Lung (tissue), 11 donors: ENCODE measurements at regions not wholly inside any gene's neighbourhood (a gene's known extent, or its start where the extent isn't known, plus 50 kb on each side); places are given as distances from the start of the nearest gene placed in this dataset.
"Not testable (repeated sequence)": the region's sequence is repeated elsewhere in the genome, so short reads cannot be mapped to it uniquely, and the experiment has no call there.

Experiments used
- ATAC-seq: fragments of 200-7000 bp; cut with Tn5 transposase; one replicate; pipeline ENCODE4 v1.9.1; 2020; ENCODE audit warnings: moderate number of reproducible peaks; ENCODE audit not compliant: insufficient read depth, low FRiP score
- DNase-seq, 3 donors: peaks; one replicate each; pipeline ENCODE4 v3.0.0-alpha.2; 2013 to 2017
- H3K27ac ChIP-seq, 2 donors: one replicate each; pipeline ENCODE4 v1.5.1; 2013; ENCODE audit warnings: mild to moderate bottlenecking in 2 of 2, moderate library complexity in 2 of 2, control low read depth in 1 of 2, inconsistent platforms in 1 of 2, low read depth in 1 of 2, low read length in 1 of 2
- H3K27me3 ChIP-seq, 3 donors: one replicate each; pipeline ENCODE4 v1.5.1; 2013; ENCODE audit warnings: low read length in 2 of 3; ENCODE audit not compliant: control insufficient read depth in 3 of 3, insufficient read depth in 3 of 3
- H3K36me3 ChIP-seq, 4 donors: one replicate each; pipeline ENCODE4 v1.5.1; 2013; ENCODE audit warnings: low read length in 4 of 4, mild to moderate bottlenecking in 1 of 4, moderate library complexity in 1 of 4; ENCODE audit not compliant: control insufficient read depth in 4 of 4, insufficient read depth in 4 of 4
- H3K4me1 ChIP-seq, 5 donors: one replicate each; pipeline ENCODE4 v1.5.1; 2013; ENCODE audit warnings: low read length in 5 of 5, mild to moderate bottlenecking in 2 of 5, moderate library complexity in 1 of 5; ENCODE audit not compliant: control insufficient read depth in 5 of 5, insufficient read depth in 5 of 5
- H3K4me3 ChIP-seq: one replicate; pipeline ENCODE4 v1.5.1; 2013; ENCODE audit warnings: mild to moderate bottlenecking, control low read depth, moderate library complexity
- H3K9ac ChIP-seq, 2 donors: one replicate each; pipeline ENCODE4 v1.5.1; 2013; ENCODE audit warnings: low read length in 2 of 2, control low read depth in 1 of 2; ENCODE audit not compliant: insufficient read depth in 1 of 2
- H3K9me3 ChIP-seq, 4 donors: one replicate each; pipeline ENCODE4 v1.5.1; 2013; ENCODE audit warnings: low read length in 3 of 4, mild to moderate bottlenecking in 1 of 4, moderate library complexity in 1 of 4; ENCODE audit not compliant: control insufficient read depth in 4 of 4, insufficient read depth in 3 of 4
- CTCF ChIP-seq: IDR thresholded peaks from 2 replicates; pipeline ENCODE4 v1.5.1; 2012; ENCODE audit warnings: mild to moderate bottlenecking; ENCODE audit errors: control extremely low read depth, extremely low read depth
- WGBS, 2 donors: extraction: QIAGEN DNeasy Blood & Tissue Kit; methylation state at CpG; one replicate each; pipeline ENCODE4 v1.1.7; 2013; 5-methylcytosine and 5-hydroxymethylcytosine counted together
- donor health status: control.
- donor health status: control.
- donor health status: Bipolar disorder and iron deficiency.
- donor health status: healthy.
- donor health status: DM: yes; HTN: yes; CAD: no.

GRCh38 chr22:34814260-34815025 lies 251.5 kb upstream of the ISX start:
- H3K4me3 ChIP-seq = no peak overlapping the region
- H3K27ac ChIP-seq = no peak overlapping the region
- no peaks in the 10 kb centered on the region for H3K36me3 ChIP-seq
- peaks cover 0 to 4% (median 0%) of the 10 kb centered on the region in 5 donors for H3K4me1 ChIP-seq
- ATAC-seq (no peak), DNase-seq (peak in 2 of 3 donors; percentile 26 to 53)
- H3K9me3 ChIP-seq = peaks cover 0 to 8% (median 0%) of the 10 kb centered on the region in 4 donors
- no peaks in the 10 kb centered on the region for H3K27me3 ChIP-seq
- 32 to 40% methylated on average over 2 of the region's 2 CpGs for WGBS, 2 donors
- no peak for TF ChIP-seq CTCF
- no peak overlapping the region for H3K9ac ChIP-seq

- Histone ChIP-seq H3K27me3 (no peaks in the 10 kb centered on the region), H3K4me1 (peaks cover 0 to 8% (median 0%) of the 10 kb centered on the region in 5 donors), H3K4me3 (no peak overlapping the region), H3K27ac (no peak overlapping the region), H3K36me3 (no peaks in the 10 kb centered on the region), H3K9me3 (peaks cover 0 to 5% (median 0%) of the 10 kb centered on the region in 4 donors), H3K9ac (no peak overlapping the region)
- 90 to 94% methylated on average over 3 of the region's 3 CpGs for WGBS, 2 donors
- DNase-seq = no peak
- no peak for ATAC-seq
- no peak for TF ChIP-seq CTCF
These were observed 236.5 kb upstream of the ISX start for GRCh38 chr22:34829485-34829884.

GRCh38 chr22:34834059-34834458 lies 231.9 kb upstream of the ISX start:
- H3K4me3 ChIP-seq = no peak overlapping the region
- H3K27me3 ChIP-seq = no peaks in the 10 kb centered on the region
- H3K36me3 ChIP-seq = no peaks in the 10 kb centered on the region
- H3K4me1 ChIP-seq = no peaks in the 10 kb centered on the region
- ATAC-seq (no peak), DNase-seq (no peak)
- WGBS, 2 donors = 67 to 68% methylated on average over 4 of the region's 4 CpGs
- H3K9ac ChIP-seq = no peak overlapping the region
- H3K27ac ChIP-seq = no peak overlapping the region
- TF ChIP-seq CTCF = no peak
- peaks cover 0 to 5% (median 0%) of the 10 kb centered on the region in 4 donors for H3K9me3 ChIP-seq

DNA sequence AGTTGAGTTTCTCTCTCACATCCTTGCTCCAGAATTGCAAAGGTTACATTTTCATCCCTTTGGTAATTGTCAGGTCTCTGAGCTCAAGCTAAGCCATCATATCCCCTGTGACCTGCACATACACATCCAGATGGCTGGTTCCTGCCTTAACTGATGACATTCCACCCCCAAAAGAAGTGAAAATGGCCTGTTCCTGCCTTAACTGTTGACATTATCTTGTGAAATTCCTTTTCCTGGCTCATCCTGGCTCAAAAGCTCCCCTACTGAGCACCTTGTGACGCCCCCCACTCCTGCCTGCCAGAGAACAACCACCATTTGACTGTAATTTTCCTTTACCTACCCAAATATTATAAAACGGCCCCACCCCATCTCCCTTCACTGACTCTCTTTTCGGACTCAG lies 231.4 kb upstream of the ISX start:
- ATAC-seq = not testable (repeated sequence)

More for the DNA sequence above, 231.4 kb upstream of the ISX start:
- WGBS, 2 donors = 62 to 68% methylated on average over 3 of the region's 3 CpGs
- not testable (repeated sequence) for H3K9ac ChIP-seq, H3K4me3 ChIP-seq, H3K27me3 ChIP-seq, DNase-seq, H3K9me3 ChIP-seq, H3K36me3 ChIP-seq, H3K4me1 ChIP-seq, H3K27ac ChIP-seq
